H9 (cell line): ENCODE measurements at regions not wholly inside any gene's neighbourhood (a gene's known extent, or its start where the extent isn't known, plus 50 kb on each side); places are given as distances from the start of the nearest gene placed in this dataset.
A peak's percentile ranks its signal among the peaks of the same experiment; 100 is the strongest.

Source experiments
- DNase-seq: peaks from one replicate; pipeline ENCODE4 v3.0.0-alpha.2; 2017
- H2AFZ ChIP-seq: one replicate; pipeline ENCODE4 v1.6.1; 2013; ENCODE audit warnings: mild to moderate bottlenecking, low read length, control low read depth, moderate library complexity
- H2AK5ac ChIP-seq: 2 replicates; pipeline ENCODE4 v1.6.1; 2013; ENCODE audit warnings: low read length, control low read depth, mixed read lengths; ENCODE audit not compliant: insufficient read length
- H2BK120ac ChIP-seq: one replicate; pipeline ENCODE4 v1.6.1; 2013; ENCODE audit warnings: low read depth, mild to moderate bottlenecking, low read length, control low read depth, inconsistent platforms; ENCODE audit not compliant: poor library complexity, severe bottlenecking
- H2BK12ac ChIP-seq: 2 replicates; pipeline ENCODE4 v1.6.1; 2013; ENCODE audit warnings: low read length, control low read depth, mixed read lengths, low read depth; ENCODE audit not compliant: insufficient read length
- H2BK15ac ChIP-seq: 2 replicates; pipeline ENCODE4 v1.6.1; 2013; ENCODE audit warnings: low read depth, low read length, control low read depth
- H2BK20ac ChIP-seq: one replicate; pipeline ENCODE4 v1.6.1; 2013; ENCODE audit warnings: low read depth, mild to moderate bottlenecking, low read length, control low read depth, inconsistent platforms; ENCODE audit not compliant: poor library complexity, severe bottlenecking
- H2BK5ac ChIP-seq: 2 replicates; pipeline ENCODE4 v1.6.1; 2013; ENCODE audit warnings: low read length, control low read depth, mixed read lengths; ENCODE audit not compliant: insufficient read length
- H3K14ac ChIP-seq: 2 replicates; pipeline ENCODE4 v1.6.1; 2013; ENCODE audit warnings: low read length, control low read depth; ENCODE audit not compliant: insufficient read depth
- H3K18ac ChIP-seq: 2 replicates; pipeline ENCODE4 v1.6.1; 2013; ENCODE audit warnings: low read depth, mild to moderate bottlenecking, mixed read lengths, low read length, control low read depth; ENCODE audit not compliant: insufficient read length
- H3K23ac ChIP-seq: 2 replicates; pipeline ENCODE4 v1.6.1; 2013; ENCODE audit warnings: low read length, control low read depth, mixed read lengths, low read depth; ENCODE audit not compliant: insufficient read length
- H3K23me2 ChIP-seq: 2 replicates; pipeline ENCODE4 v1.6.1; 2013; ENCODE audit warnings: low read depth, mild to moderate bottlenecking, mixed read lengths, low read length, control low read depth; ENCODE audit not compliant: insufficient read length, poor library complexity, severe bottlenecking
- H3K27ac ChIP-seq: 2 replicates; pipeline ENCODE4 v1.5.1; 2013; ENCODE audit warnings: low read length, control low read depth, mixed read lengths, low read depth; ENCODE audit not compliant: insufficient read length
- H3K27me3 ChIP-seq: 2 replicates; pipeline ENCODE4 v1.6.1; 2013; ENCODE audit warnings: low read length, control low read depth, inconsistent platforms; ENCODE audit not compliant: insufficient read depth
- H3K4ac ChIP-seq: 2 replicates; pipeline ENCODE4 v1.6.1; 2013; ENCODE audit warnings: low read depth, mild to moderate bottlenecking, control low read depth, inconsistent platforms, low read length, moderate library complexity
- H3K4me1 ChIP-seq: 2 replicates; pipeline ENCODE4 v1.6.1; 2013; ENCODE audit warnings: low read length, control low read depth, inconsistent platforms; ENCODE audit not compliant: insufficient read depth
- H3K4me2 ChIP-seq: 2 replicates; pipeline ENCODE4 v1.6.1; 2013; ENCODE audit warnings: low read length, control low read depth, mixed read lengths; ENCODE audit not compliant: insufficient read length, insufficient read depth
- H3K56ac ChIP-seq: 2 replicates; pipeline ENCODE4 v1.6.1; 2013; ENCODE audit warnings: low read depth, mild to moderate bottlenecking, mixed read lengths, low read length, control low read depth; ENCODE audit not compliant: insufficient read length
- H3K79me1 ChIP-seq: 2 replicates; pipeline ENCODE4 v1.6.1; 2013; ENCODE audit warnings: low read depth, mild to moderate bottlenecking, moderate library complexity, low read length, control low read depth, inconsistent platforms; ENCODE audit not compliant: insufficient read depth, poor library complexity, severe bottlenecking
- H3K79me2 ChIP-seq: 2 replicates; pipeline ENCODE4 v1.6.1; 2013; ENCODE audit warnings: low read length, control low read depth, inconsistent platforms; ENCODE audit not compliant: insufficient read depth
- H3K9ac ChIP-seq: 2 replicates; pipeline ENCODE4 v1.6.1; 2013; ENCODE audit warnings: low read length, control low read depth, mixed read lengths; ENCODE audit not compliant: insufficient read length; ENCODE audit errors: extremely low read depth
- H3K9me3 ChIP-seq: one replicate; pipeline ENCODE4 v1.6.1; 2013; ENCODE audit warnings: low read depth, low read length, inconsistent platforms; ENCODE audit not compliant: control insufficient read depth
- H3T11ph ChIP-seq: one replicate; pipeline ENCODE4 v1.6.1; 2013; ENCODE audit warnings: mild to moderate bottlenecking, low read length, control low read depth, inconsistent platforms
- H4K20me1 ChIP-seq: one replicate; pipeline ENCODE4 v1.6.1; 2013; ENCODE audit not compliant: control insufficient read depth, insufficient read length, insufficient read depth
- H4K5ac ChIP-seq: 2 replicates; pipeline ENCODE4 v1.6.1; 2013; ENCODE audit warnings: low read depth, mild to moderate bottlenecking, mixed read lengths, low read length, control low read depth; ENCODE audit not compliant: insufficient read length
- H4K8ac ChIP-seq: replicated peaks from 2 replicates; pipeline ENCODE4 v1.6.1; 2013; ENCODE audit warnings: low read length, control low read depth, mixed read lengths, low read depth; ENCODE audit not compliant: insufficient read length
- H4K91ac ChIP-seq: 2 replicates; pipeline ENCODE4 v1.6.1; 2013; ENCODE audit warnings: low read depth, mild to moderate bottlenecking, moderate library complexity, mixed read lengths, low read length, control low read depth; ENCODE audit not compliant: insufficient read length
- H3K27ac Mint-ChIP-seq, 3 experiments: 2 replicates in 2 of 3; 3 replicates in 1 of 3; pipeline ENCODE4 v1.8.0; 2020 to 2021; ENCODE audit warnings: mixed read lengths in 3 of 3, mild to moderate bottlenecking in 1 of 3, moderate library complexity in 1 of 3
- H3K27me3 Mint-ChIP-seq: 2 replicates; pipeline ENCODE4 v1.8.0; 2021; ENCODE audit warnings: low read depth, mild to moderate bottlenecking, moderate library complexity, mixed read lengths
- H3K36me3 Mint-ChIP-seq, 3 experiments: 2 replicates in 2 of 3; 3 replicates in 1 of 3; pipeline ENCODE4 v1.8.0; 2020 to 2021; ENCODE audit warnings: low read depth in 3 of 3, mixed read lengths in 3 of 3; ENCODE audit not compliant: insufficient read depth in 1 of 3
- H3K4me1 Mint-ChIP-seq, 2 experiments: 2 replicates each; pipeline ENCODE4 v1.8.0; 2020; ENCODE audit warnings: mixed read lengths in 2 of 2
- H3K4me3 Mint-ChIP-seq, 2 experiments: 2 replicates in 1 of 2; 3 replicates in 1 of 2; pipeline ENCODE4 v1.8.0; 2020 to 2021; ENCODE audit warnings: mild to moderate bottlenecking in 2 of 2, mixed read lengths in 2 of 2, moderate library complexity in 1 of 2
- H3K9me3 Mint-ChIP-seq, 2 experiments: 2 replicates in 1 of 2; 3 replicates in 1 of 2; pipeline ENCODE4 v1.8.0; 2020; ENCODE audit warnings: mild to moderate bottlenecking in 2 of 2, mixed read lengths in 2 of 2, moderate library complexity in 1 of 2
- WGBS: extraction: QIAGEN DNeasy Blood & Tissue Kit; methylation state at CpG from one replicate; pipeline ENCODE4 v1.1.7; 2013; ENCODE audit warnings: missing lambda C conversion rate, low lambda C conversion rate, mixed read lengths; ENCODE audit not compliant: insufficient read length; ENCODE audit errors: extremely low coverage; 5-methylcytosine and 5-hydroxymethylcytosine counted together
- TF ChIP-seq, protein P1 (sequence below): fragments of 200-600 bp; sonication (generic); conservative IDR thresholded peaks from 3 replicates; pipeline ENCODE4 v1.8.0; 2021; ENCODE audit warnings: antibody characterized with exemption, mild to moderate bottlenecking

GRCh38 chr1:93768380-93768863 lies 86.8 kb upstream of the BCAR3 start:
- no peaks in the 10 kb centered on the region for H3K79me1 ChIP-seq
- H3K23me2 ChIP-seq = no peaks in the 10 kb centered on the region
- DNase-seq = no peak
- H3K9me3 ChIP-seq = no peaks in the 10 kb centered on the region
- H3K79me2 ChIP-seq = no peaks in the 10 kb centered on the region
- no CpG with 5 or more reads among the region's 6 CpGs for WGBS
- no peak overlapping the region for H3K18ac ChIP-seq
- no peak overlapping the region for H2BK120ac ChIP-seq
- H3K27ac ChIP-seq = no peak overlapping the region
- no peak overlapping the region for H3K4ac ChIP-seq
- peak overlapping the region; percentile 41; the same call in 1 of the 2 replicates for H3K14ac ChIP-seq
- H3K56ac ChIP-seq = no peak overlapping the region
- no peak overlapping the region for H4K5ac ChIP-seq
- H3K9me3 Mint-ChIP-seq = no peaks in the 10 kb centered on the region
- H3K9ac ChIP-seq = no peak overlapping the region
- no peak overlapping the region for H4K91ac ChIP-seq
- no peaks in the 10 kb centered on the region for H3K27me3 ChIP-seq
- H4K8ac ChIP-seq = no peak overlapping the region
- no peak overlapping the region for H2BK5ac ChIP-seq
- no peak overlapping the region for H3K4me2 ChIP-seq
- H3K23ac ChIP-seq = no peak overlapping the region
- H3K4me3 Mint-ChIP-seq = no peak overlapping the region
- H3K27ac Mint-ChIP-seq = peak overlapping the region in 1 of 3 experiments; percentile 46; a peak in 1 of 7 replicates
- no peak overlapping the region for H2AK5ac ChIP-seq
- H2BK20ac ChIP-seq = no peak overlapping the region
- H3T11ph ChIP-seq = no peak overlapping the region
- peaks cover 16% of the 10 kb centered on the region for H3K4me1 ChIP-seq
- H2BK12ac ChIP-seq = no peak overlapping the region
- H2BK15ac ChIP-seq = no peak overlapping the region
- H3K36me3 Mint-ChIP-seq = no peaks in the 10 kb centered on the region
- H2AFZ ChIP-seq = no peak overlapping the region
- peaks cover 33% of the 10 kb centered on the region in 2 experiments for H3K4me1 Mint-ChIP-seq
- H3K27me3 Mint-ChIP-seq = no peaks in the 10 kb centered on the region
- TF ChIP-seq, protein P1, sequence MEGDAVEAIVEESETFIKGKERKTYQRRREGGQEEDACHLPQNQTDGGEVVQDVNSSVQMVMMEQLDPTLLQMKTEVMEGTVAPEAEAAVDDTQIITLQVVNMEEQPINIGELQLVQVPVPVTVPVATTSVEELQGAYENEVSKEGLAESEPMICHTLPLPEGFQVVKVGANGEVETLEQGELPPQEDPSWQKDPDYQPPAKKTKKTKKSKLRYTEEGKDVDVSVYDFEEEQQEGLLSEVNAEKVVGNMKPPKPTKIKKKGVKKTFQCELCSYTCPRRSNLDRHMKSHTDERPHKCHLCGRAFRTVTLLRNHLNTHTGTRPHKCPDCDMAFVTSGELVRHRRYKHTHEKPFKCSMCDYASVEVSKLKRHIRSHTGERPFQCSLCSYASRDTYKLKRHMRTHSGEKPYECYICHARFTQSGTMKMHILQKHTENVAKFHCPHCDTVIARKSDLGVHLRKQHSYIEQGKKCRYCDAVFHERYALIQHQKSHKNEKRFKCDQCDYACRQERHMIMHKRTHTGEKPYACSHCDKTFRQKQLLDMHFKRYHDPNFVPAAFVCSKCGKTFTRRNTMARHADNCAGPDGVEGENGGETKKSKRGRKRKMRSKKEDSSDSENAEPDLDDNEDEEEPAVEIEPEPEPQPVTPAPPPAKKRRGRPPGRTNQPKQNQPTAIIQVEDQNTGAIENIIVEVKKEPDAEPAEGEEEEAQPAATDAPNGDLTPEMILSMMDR = no peak
- no peaks in the 10 kb centered on the region for H4K20me1 ChIP-seq
